ENCODE measurements at regions not wholly inside any gene's neighbourhood (a gene's known extent, or its start where the extent isn't known, plus 50 kb on each side); places are given as distances from the start of the nearest gene placed in this dataset.

GRCh38 chr6:144999127-144999526 lies 714.0 kb downstream of the UTRN start:
- TF ChIP-seq EZH2 (IDR thresholded peaks at IDR 0.05; ENCODE audit: borderline replicate concordance, low read length) (no peak), CTCF (IDR thresholded peaks at IDR 0.05; ENCODE audit: low read length) (no peak)

Measured in OCI-LY1 (cell line).